Thoracic aorta (tissue), 2 donors: ENCODE measurements at regions not wholly inside any gene's neighbourhood (a gene's known extent, or its start where the extent isn't known, plus 50 kb on each side); places are given as distances from the start of the nearest gene placed in this dataset.

ENCODE experiments used
- ATAC-seq: fragments of 150-250 bp; one replicate; pipeline ENCODE4 v1.8.0; 2017; ENCODE audit warnings: low read depth; ENCODE audit not compliant: insufficient number of reproducible peaks, low FRiP score
- DNase-seq: peaks from one replicate; pipeline ENCODE4 v3.0.0-alpha.2; 2020; ENCODE audit warnings: low spot score
- H3K27ac ChIP-seq, 2 donors: fragments of 200-600 bp; sonication (generic); 1 replicate in 1 of 2; 2 replicates in 1 of 2; pipeline ENCODE4 v1.5.1; 2016; ENCODE audit warnings: mild to moderate bottlenecking in 2 of 2, moderate library complexity in 2 of 2
- H3K27me3 ChIP-seq: fragments of 200-600 bp; sonication (generic); replicated peaks from 2 replicates; pipeline ENCODE4 v1.6.0; 2016; ENCODE audit warnings: mild to moderate bottlenecking; ENCODE audit not compliant: insufficient read depth
- H3K36me3 ChIP-seq: fragments of 200-600 bp; sonication (generic); one replicate; pipeline ENCODE4 v1.5.1; 2016
- H3K4me1 ChIP-seq, 2 donors: fragments of 200-600 bp; sonication (generic); 1 replicate in 1 of 2; 2 replicates in 1 of 2; pipeline versions ENCODE4 v1.5.1 to v1.6.0; 2016; ENCODE audit warnings: low read depth in 2 of 2, mild to moderate bottlenecking in 1 of 2; ENCODE audit not compliant: control insufficient read depth in 1 of 2
- H3K4me3 ChIP-seq: fragments of 200-600 bp; sonication (generic); 2 replicates; pipeline ENCODE4 v1.5.1; 2016; ENCODE audit warnings: mild to moderate bottlenecking
- H3K9me3 ChIP-seq: fragments of 200-600 bp; sonication (generic); 2 replicates; pipeline ENCODE4 v1.5.1; 2016
- TF ChIP-seq, protein P1 (sequence below): fragments of 200-600 bp; sonication (generic); IDR thresholded peaks from one replicate; pipeline ENCODE4 v1.5.1; 2019; ENCODE audit warnings: antibody characterized with exemption

DNA sequence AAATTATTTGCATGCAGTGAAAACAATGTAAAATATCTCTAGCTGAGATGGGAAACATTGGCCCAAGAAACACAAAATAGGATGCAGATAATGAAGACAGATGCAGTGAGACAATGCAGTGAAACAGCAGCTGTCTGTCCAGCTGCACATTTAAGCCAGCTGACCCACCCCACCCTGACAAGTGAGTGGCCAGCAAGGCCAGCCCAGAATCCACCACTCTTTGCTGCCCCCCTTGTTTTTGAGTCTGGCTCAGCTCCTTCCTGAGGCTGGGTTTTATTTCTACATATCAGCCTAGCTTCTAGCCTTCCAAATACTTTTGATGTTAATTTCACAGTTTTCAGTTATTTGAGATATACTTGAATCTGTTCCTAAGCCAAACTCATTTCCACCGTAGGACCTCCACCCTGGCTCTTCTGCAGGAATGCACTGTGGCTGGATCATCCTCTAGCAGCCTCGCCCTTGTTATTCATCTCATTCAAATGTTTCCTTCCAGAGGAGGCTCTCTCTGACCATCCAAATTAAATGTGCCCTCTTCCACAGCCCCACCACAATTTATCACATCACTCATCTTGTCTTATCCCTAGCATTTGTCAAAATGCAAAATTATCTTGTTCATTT is 154.1 kb upstream of the POU2AF2 start:
- Histone ChIP-seq H3K9me3 (no peaks in the 10 kb centered on the region), H3K36me3 (no peaks in the 10 kb centered on the region), H3K27me3 (no peaks in the 10 kb centered on the region), H3K4me3 (no peak overlapping the region), H3K4me1 (no peaks in the 10 kb centered on the region), H3K27ac (no peak overlapping the region)
- ATAC-seq (no peak), DNase-seq (no peak)
- TF ChIP-seq, protein P1, sequence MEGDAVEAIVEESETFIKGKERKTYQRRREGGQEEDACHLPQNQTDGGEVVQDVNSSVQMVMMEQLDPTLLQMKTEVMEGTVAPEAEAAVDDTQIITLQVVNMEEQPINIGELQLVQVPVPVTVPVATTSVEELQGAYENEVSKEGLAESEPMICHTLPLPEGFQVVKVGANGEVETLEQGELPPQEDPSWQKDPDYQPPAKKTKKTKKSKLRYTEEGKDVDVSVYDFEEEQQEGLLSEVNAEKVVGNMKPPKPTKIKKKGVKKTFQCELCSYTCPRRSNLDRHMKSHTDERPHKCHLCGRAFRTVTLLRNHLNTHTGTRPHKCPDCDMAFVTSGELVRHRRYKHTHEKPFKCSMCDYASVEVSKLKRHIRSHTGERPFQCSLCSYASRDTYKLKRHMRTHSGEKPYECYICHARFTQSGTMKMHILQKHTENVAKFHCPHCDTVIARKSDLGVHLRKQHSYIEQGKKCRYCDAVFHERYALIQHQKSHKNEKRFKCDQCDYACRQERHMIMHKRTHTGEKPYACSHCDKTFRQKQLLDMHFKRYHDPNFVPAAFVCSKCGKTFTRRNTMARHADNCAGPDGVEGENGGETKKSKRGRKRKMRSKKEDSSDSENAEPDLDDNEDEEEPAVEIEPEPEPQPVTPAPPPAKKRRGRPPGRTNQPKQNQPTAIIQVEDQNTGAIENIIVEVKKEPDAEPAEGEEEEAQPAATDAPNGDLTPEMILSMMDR = no peak

DNA sequence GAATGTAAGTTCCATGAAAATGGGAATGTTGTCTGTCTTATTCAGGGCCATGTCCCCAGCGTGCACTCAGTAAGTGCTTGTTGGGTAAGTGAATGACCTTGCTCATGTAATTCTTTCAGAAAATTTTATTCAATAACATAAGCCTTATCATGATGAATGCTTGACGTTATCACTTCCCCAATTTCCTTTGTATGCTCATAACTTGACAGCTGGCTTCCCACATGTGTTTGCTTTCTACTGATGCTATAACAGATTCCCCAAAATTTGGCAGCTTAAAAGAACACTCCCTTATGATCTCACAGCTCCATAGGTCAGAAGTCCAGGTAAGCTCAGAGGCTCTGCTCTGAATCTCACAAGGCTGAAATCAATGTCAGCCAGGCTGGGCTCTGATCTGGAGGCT is 155.8 kb upstream of the POU2AF2 start:
- no peak for DNase-seq
- no peaks in the 10 kb centered on the region for H3K9me3 ChIP-seq
- TF ChIP-seq, protein P1 = no peak
- H3K4me1 ChIP-seq = no peaks in the 10 kb centered on the region
- H3K27me3 ChIP-seq = no peaks in the 10 kb centered on the region
- no peak for ATAC-seq
- H3K36me3 ChIP-seq = no peaks in the 10 kb centered on the region
- H3K4me3 ChIP-seq = no peak overlapping the region
- H3K27ac ChIP-seq = no peak overlapping the region

DNA sequence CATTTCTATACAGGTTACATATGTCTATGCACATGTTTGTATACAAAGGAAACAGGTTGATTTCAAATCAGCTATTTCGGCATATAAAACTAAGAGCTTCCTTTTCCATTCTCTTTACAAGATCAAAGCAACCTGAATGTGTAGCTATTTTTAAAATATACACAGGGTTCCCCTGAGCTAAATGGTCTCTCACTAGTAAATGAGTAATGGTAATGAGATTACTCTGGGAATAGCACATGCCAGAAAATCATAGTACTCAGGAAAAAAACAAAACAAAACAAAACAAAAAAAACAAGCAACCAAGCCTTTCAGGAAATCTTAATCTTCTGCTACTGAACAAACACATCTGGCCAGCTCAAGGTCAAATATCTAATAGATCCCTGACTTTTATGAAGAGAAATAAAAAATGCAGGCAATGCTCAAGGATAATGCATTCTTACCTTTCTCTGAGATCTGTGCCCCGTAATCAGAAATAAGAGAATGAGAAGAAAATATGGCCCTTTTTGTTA is 156.6 kb upstream of the POU2AF2 start:
- TF ChIP-seq, protein P1 = no peak
- ATAC-seq (no peak), DNase-seq (no peak)
- no peak overlapping the region for H3K27ac ChIP-seq
- H3K9me3 ChIP-seq = no peaks in the 10 kb centered on the region
- H3K4me1 ChIP-seq = no peaks in the 10 kb centered on the region
- no peaks in the 10 kb centered on the region for H3K36me3 ChIP-seq
- no peaks in the 10 kb centered on the region for H3K27me3 ChIP-seq
- no peak overlapping the region for H3K4me3 ChIP-seq

DNA sequence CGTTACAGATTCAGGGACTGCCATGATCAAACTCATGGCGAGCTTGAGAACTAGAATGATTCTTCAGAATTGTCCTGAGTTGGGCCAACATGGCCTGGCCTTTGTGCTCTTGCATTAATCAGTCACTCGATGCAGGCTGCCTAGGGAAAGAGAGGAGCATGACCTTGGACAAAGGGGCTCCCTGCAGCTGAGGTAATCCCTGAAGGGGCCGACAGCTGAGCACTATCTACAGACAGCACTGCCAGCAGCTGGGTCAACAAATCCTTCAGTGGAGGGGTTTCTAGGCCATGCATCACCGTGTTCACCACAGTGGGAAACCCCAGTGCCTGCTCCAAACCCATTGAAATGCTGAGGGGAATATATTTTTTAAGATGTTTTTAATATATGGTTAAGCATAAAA is 159.5 kb upstream of the POU2AF2 start:
- Histone ChIP-seq H3K27me3 (no peaks in the 10 kb centered on the region), H3K9me3 (no peaks in the 10 kb centered on the region), H3K27ac (no peak overlapping the region), H3K4me1 (no peaks in the 10 kb centered on the region), H3K4me3 (no peak overlapping the region), H3K36me3 (no peaks in the 10 kb centered on the region)
- TF ChIP-seq, protein P1 = no peak
- ATAC-seq (no peak), DNase-seq (no peak)

DNA sequence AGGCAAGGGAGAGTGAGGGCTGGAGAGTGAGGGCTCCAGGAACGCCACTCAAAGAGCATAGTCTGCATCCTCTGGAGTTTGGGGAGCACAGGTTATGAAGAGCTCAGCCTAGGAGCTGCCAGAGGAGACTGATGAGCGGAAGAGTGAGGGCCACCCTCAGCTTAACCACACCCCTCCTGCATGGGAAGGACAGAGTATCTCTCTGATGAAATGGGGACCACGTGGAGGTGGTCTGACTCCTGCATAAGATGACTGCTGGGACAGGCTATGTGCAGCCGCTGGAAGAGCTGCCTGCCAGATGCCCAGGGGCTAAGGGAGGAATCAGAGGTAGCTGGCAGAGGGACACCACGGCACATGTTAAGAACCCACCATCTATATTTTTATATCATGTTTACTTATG is 162.9 kb upstream of the POU2AF2 start:
- DNase-seq = no peak
- H3K36me3 ChIP-seq = no peaks in the 10 kb centered on the region
- TF ChIP-seq, protein P1 = no peak
- H3K27ac ChIP-seq = no peak overlapping the region
- no peaks in the 10 kb centered on the region for H3K27me3 ChIP-seq
- H3K4me1 ChIP-seq = no peaks in the 10 kb centered on the region
- H3K9me3 ChIP-seq = no peaks in the 10 kb centered on the region
- no peak overlapping the region for H3K4me3 ChIP-seq
- no peak for ATAC-seq
